ENCODE measurements at regions not wholly inside any gene's neighbourhood (a gene's known extent, or its start where the extent isn't known, plus 50 kb on each side); places are given as distances from the start of the nearest gene placed in this dataset.

- DNase-seq (ENCODE audit: low read depth in 2 of 2): no peak
These were observed 54.2 kb upstream of the MYCBP2 start for GRCh38 chr13:77381059-77381458.

DNA sequence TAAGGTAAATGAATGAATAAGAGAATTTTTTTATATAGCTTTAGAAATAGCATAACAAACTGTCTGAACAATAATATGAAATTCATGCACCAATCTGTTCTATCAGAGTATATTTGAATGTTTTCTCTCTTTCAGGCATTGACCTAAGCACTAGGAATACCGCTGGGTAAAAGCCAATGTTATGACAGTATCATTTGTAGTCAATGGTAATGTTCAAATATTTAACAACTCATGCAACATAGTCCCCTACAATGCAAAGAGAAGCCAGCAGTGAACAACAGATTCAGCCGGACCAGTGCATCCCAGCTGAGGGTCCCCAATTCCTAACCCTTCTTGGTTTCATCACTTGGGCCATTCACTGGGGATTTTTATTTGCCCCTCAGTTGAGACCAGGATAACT lies 52.6 kb upstream of the MYCBP2 start:
- no peak for DNase-seq (ENCODE audit: low read depth in 2 of 2)

GRCh38 chr13:77378662-77379061 lies 51.8 kb upstream of the MYCBP2 start:
- DNase-seq (ENCODE audit: low read depth in 2 of 2): no peak

DNA sequence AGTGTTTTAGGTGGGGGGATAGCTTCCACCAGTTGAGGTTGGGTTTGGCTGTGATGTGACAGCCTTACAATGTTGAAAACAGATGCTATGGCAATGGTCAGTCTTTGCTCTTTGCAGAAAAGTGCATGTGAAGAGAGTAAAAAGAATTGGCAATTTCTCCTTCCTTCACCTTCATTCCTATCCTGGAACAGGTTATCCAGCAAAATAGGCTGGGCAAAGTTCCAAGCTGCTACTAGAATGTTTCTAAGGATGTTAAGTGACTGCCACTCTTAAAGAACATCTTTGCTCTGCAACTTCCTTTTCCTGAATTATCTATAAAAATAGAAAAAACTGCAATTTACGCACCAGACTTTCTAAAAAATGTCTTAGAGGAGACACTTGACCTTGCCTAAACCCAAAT lies 50.1 kb upstream of the MYCBP2 start:
- no peak for DNase-seq (ENCODE audit: low read depth in 2 of 2)
